Right cardiac atrium (tissue), 5 donors: ENCODE measurements at regions not wholly inside any gene's neighbourhood (a gene's known extent, or its start where the extent isn't known, plus 50 kb on each side); places are given as distances from the start of the nearest gene placed in this dataset.

Source experiments
- ATAC-seq, 2 donors: fragments of 200-7000 bp; cut with Tn5 transposase; one replicate each; pipeline versions ENCODE4 v1.8.0 to v1.9.1; 2020; ENCODE audit warnings: moderate library complexity in 2 of 2, mild to moderate bottlenecking in 1 of 2
- DNase-seq, 3 donors: peaks; one replicate each; pipeline ENCODE4 v3.0.0-alpha.2; 2020
- H3K27ac ChIP-seq: one replicate; pipeline ENCODE4 v1.5.1; 2013; ENCODE audit warnings: mild to moderate bottlenecking, low read length, control low read depth, moderate library complexity
- H3K27me3 ChIP-seq: one replicate; pipeline ENCODE4 v1.6.1; 2013; ENCODE audit not compliant: control insufficient read depth, insufficient read depth
- H3K4me1 ChIP-seq: one replicate; pipeline ENCODE4 v1.6.1; 2013; ENCODE audit warnings: low read length; ENCODE audit not compliant: control insufficient read depth, insufficient read depth
- H3K4me3 ChIP-seq: one replicate; pipeline ENCODE4 v1.5.1; 2013; ENCODE audit warnings: low read length, control low read depth
- H3K9me3 ChIP-seq: one replicate; pipeline ENCODE4 v1.6.1; 2013; ENCODE audit warnings: low read length; ENCODE audit not compliant: control insufficient read depth
- WGBS: extraction: QIAGEN DNeasy Blood & Tissue Kit; methylation state at CpG from one replicate; pipeline ENCODE4 v1.1.7; 2013; 5-methylcytosine and 5-hydroxymethylcytosine counted together
- intact Hi-C, 4 donors: fragments of 100-400 bp; cut with DNase I; formaldehyde crosslinking; loops; one replicate each; pipeline versions ENCODE4 v1.11.0 to v1.14.0; 2022 to 2023
- donor health status: healthy with polysubstance abuse.
- donor health status: DM: no; HTN: yes; CAD: no.
- donor health status: DM: no; HTN: no; CAD: no.
- donor health status: DM: no; HTN: yes; CAD: no; lungs with severe emphysema.
- donor health status: DM: yes; HTN: yes; CAD: no.

DNA sequence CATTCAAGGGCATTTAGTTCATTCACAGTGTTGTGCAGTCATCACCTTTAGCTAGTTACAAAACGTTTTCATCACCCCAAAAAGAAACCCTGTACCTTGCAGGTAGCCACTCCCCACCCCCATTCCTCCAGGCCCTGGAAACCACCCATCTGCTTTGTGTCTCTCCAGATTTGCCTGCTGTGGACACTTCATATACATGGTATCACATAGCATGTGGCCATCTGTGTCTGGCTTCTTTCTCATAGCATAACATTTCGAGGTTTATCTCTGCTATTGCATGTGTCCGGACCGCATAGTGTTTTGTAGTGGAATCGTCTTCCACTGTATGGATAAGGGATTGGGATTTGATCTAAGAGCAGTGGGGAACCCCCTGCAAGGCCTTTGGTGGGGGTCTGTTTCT, 143.1 kb downstream of the AACS start:
- WGBS = 57% methylated on average over 5 of the region's 5 CpGs
- Histone ChIP-seq H3K27ac (no peak overlapping the region), H3K27me3 (no peaks in the 10 kb centered on the region), H3K4me1 (no peaks in the 10 kb centered on the region), H3K4me3 (no peak overlapping the region), H3K9me3 (no peaks in the 10 kb centered on the region)
- ATAC-seq (no peak), DNase-seq (no peak)
- intact Hi-C loops = loop anchor here in 1 of 4 donors (10.0 kb wide), 1 partner anchor 186 kb away; no protein-coding TSS in a partner anchor

GRCh38 chr12:125208942-125209341, 143.7 kb downstream of the AACS start:
- ATAC-seq (peak in 1 of 2 donors; percentile 16), DNase-seq (no peak)
- H3K4me1 ChIP-seq = no peaks in the 10 kb centered on the region
- intact Hi-C loops = loop anchor here in 1 of 4 donors (10.0 kb wide), 1 partner anchor 186 kb away; no protein-coding TSS in a partner anchor
- H3K4me3 ChIP-seq = no peak overlapping the region
- 81% methylated on average over 12 of the region's 12 CpGs for WGBS
- no peaks in the 10 kb centered on the region for H3K9me3 ChIP-seq
- H3K27me3 ChIP-seq = no peaks in the 10 kb centered on the region
- H3K27ac ChIP-seq = no peak overlapping the region

DNA sequence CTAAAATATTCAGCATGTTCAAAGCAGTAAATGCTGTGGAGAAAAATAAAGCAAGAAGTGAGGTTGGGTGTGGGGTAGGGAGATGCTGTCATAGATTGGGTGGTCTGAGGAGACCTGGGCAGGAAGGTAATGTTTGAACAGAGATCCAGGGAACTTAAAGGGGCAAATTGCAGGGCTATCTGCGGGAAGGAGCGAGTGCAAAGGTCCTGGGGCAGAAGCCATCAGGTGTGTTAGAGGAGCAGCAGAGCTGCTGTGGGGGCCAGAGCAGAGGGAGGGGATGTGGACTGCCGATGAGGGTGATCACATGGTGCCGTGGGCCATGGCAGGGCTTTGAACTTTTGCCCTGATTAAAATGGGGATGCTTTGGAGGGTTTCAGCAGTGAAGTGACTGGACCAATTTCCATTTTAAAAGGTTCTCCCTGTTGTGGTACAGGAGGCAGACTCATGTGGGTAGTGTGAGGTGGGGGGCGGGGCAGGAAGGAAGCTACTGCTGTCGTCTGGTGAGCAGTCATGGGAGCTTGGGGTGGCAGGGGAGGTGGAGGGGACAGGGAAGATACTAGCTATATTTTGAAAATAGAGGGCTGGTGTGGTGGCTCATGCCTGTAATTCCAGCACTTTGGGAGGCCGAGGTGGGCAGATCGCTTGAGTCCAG, 145.0 kb downstream of the AACS start:
- no peak for ATAC-seq
- no peak for DNase-seq
- no peak overlapping the region for H3K4me3 ChIP-seq
- no peaks in the 10 kb centered on the region for H3K9me3 ChIP-seq
- 77% methylated on average over 8 of the region's 8 CpGs for WGBS
- no peaks in the 10 kb centered on the region for H3K4me1 ChIP-seq
- no peak overlapping the region for H3K27ac ChIP-seq
- intact Hi-C loops = no loop called here
- H3K27me3 ChIP-seq = no peaks in the 10 kb centered on the region

DNA sequence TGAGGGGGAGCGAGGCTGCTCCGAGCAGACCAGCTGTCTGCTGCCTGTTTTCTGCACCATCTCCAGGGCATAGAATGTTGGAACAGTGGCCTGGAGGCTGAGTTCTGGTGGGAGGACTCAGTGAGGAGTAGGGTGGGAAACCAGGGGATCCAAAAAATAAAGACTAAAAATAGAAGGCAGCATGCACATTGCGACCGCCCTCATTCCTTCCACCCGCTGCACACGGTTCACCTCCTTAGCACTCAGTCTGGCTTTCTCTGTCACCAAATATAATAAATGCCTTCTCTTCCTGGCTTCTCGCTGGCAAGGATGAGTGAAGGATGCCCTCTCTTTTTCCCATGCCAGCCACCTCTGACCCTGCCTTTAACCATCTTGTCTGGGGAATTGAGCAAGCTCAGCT, 146.2 kb downstream of the AACS start:
- Histone ChIP-seq H3K4me1 (no peaks in the 10 kb centered on the region), H3K9me3 (no peaks in the 10 kb centered on the region), H3K27ac (no peak overlapping the region), H3K4me3 (no peak overlapping the region), H3K27me3 (no peaks in the 10 kb centered on the region)
- WGBS = 50% methylated on average over 7 of the region's 7 CpGs
- DNase-seq (no peak), ATAC-seq (no peak)
- intact Hi-C loops = no loop called here

- ATAC-seq (no peak), DNase-seq (no peak)
- no peaks in the 10 kb centered on the region for H3K27me3 ChIP-seq
- no peak overlapping the region for H3K27ac ChIP-seq
- H3K4me3 ChIP-seq = no peak overlapping the region
- 80% methylated on average over 5 of the region's 5 CpGs for WGBS
- no peaks in the 10 kb centered on the region for H3K9me3 ChIP-seq
- intact Hi-C loops = no loop called here
- no peaks in the 10 kb centered on the region for H3K4me1 ChIP-seq
These were observed 149.1 kb downstream of the AACS start for GRCh38 chr12:125214289-125214688.

DNA sequence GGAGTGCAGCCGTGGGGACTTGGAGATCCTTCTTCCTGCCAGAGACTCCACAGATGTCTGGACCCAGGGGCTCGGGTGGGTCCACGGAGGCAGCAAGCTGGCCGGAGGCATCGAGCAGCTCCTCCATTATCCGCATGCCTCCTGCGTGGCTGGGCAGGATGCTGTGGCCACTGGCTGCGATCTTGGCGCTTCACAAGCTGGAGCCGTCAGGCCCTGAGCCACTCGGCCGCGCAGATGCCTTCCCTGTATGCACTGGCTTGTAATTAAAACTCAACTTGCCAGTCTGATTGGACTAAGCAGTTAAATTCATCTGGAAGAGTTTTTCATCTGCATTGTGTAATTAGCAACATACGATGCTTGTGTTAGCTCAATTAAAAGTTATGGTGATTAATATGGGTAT, 151.5 kb downstream of the AACS start:
- DNase-seq = no peak
- 64% methylated on average over 14 of the region's 14 CpGs for WGBS
- H3K27me3 ChIP-seq = no peaks in the 10 kb centered on the region
- ATAC-seq = no peak
- H3K4me1 ChIP-seq = no peaks in the 10 kb centered on the region
- H3K4me3 ChIP-seq = no peak overlapping the region
- no peaks in the 10 kb centered on the region for H3K9me3 ChIP-seq
- H3K27ac ChIP-seq = no peak overlapping the region
- intact Hi-C loops = no loop called here

- intact Hi-C loops = no loop called here
- 75% methylated on average over 5 of the region's 5 CpGs for WGBS
- no peak for ATAC-seq
These were observed 152.1 kb downstream of the AACS start for GRCh38 chr12:125217308-125217707.

DNA sequence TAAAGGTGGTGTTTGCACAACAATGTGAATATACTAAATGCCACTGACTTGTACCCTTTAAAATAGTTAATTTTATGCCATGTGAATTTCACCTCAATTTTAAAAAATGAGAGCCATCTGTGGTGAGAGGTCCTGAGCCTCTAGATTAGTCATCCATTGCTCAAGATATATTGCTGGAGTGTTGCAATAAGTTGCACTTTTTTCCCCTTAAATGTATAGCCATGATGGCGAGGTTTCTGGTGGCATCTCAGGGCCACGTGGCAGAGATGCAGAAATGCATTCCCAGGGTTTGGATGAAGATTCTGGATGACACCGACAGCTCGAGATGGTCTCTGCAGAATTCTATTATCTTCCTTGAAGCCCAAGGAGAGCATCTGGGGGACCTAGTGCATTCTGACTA, 153.7 kb downstream of the AACS start:
- H3K9me3 ChIP-seq = no peaks in the 10 kb centered on the region
- H3K27ac ChIP-seq = no peak overlapping the region
- H3K27me3 ChIP-seq = no peaks in the 10 kb centered on the region
- whole genome bisulfite sequencing = 69% methylated on average over 4 of the region's 4 CpGs
- no peaks in the 10 kb centered on the region for H3K4me1 ChIP-seq
- ATAC-seq (no peak), DNase-seq (no peak)
- intact Hi-C loops = no loop called here
- H3K4me3 ChIP-seq = no peak overlapping the region

More at GRCh38 chr12:125217308-125217707, 152.1 kb downstream of the AACS start:
- H3K4me3 ChIP-seq = no peak overlapping the region
- H3K27ac ChIP-seq = no peak overlapping the region
- no peaks in the 10 kb centered on the region for H3K4me1 ChIP-seq
- no peaks in the 10 kb centered on the region for H3K9me3 ChIP-seq
- DNase-seq = no peak
- no peaks in the 10 kb centered on the region for H3K27me3 ChIP-seq

GRCh38 chr12:125220404-125221273, 155.4 kb downstream of the AACS start:
- intact Hi-C loops = no loop called here
- no peak for DNase-seq
- Histone ChIP-seq H3K9me3 (no peaks in the 10 kb centered on the region), H3K4me1 (no peaks in the 10 kb centered on the region), H3K27me3 (no peaks in the 10 kb centered on the region), H3K4me3 (no peak overlapping the region), H3K27ac (no peak overlapping the region)
- WGBS = 49% methylated on average over 16 of the region's 16 CpGs
- ATAC-seq = no peak

DNA sequence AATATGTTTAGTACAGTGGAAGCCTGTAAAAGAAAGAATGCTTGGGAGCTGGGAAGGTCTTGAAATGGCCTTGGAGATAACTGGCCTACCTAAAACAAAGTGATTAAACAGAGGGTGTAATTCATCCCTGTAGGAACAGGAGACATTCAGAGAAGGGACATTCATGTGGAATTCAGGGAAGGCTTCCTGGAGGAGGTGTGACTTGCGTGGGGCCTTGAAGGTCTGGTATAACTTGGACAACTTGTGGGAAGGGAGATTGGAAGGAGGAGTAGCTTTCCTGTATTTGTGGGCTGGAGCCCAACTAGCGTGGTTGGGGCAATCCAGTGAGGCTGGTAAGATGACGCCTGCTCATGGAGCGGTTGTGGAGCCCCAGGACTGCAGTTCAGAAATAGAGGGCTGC, 156.4 kb downstream of the AACS start:
- DNase-seq = no peak
- Histone ChIP-seq H3K9me3 (no peaks in the 10 kb centered on the region), H3K27ac (no peak overlapping the region), H3K27me3 (no peaks in the 10 kb centered on the region), H3K4me3 (no peak overlapping the region), H3K4me1 (no peaks in the 10 kb centered on the region)
- WGBS = 88% methylated on average over 4 of the region's 4 CpGs
- intact Hi-C loops = no loop called here
- no peak for ATAC-seq

- no peak overlapping the region for H3K4me3 ChIP-seq
- DNase-seq (no peak), ATAC-seq (no peak)
- H3K27me3 ChIP-seq = no peaks in the 10 kb centered on the region
- intact Hi-C loops = no loop called here
- no peak overlapping the region for H3K27ac ChIP-seq
- no peaks in the 10 kb centered on the region for H3K9me3 ChIP-seq
- H3K4me1 ChIP-seq = no peaks in the 10 kb centered on the region
- 60% methylated on average over 3 of the region's 3 CpGs for WGBS
These were observed 157.6 kb downstream of the AACS start for GRCh38 chr12:125222876-125223275.
